NCI-H2196 (cell line): ENCODE measurements at regions not wholly inside any gene's neighbourhood (a gene's known extent, or its start where the extent isn't known, plus 50 kb on each side); places are given as distances from the start of the nearest gene placed in this dataset.

Source experiments
- DNase-seq: peaks from one replicate; lab custom pipeline; 2025; ENCODE audit not compliant: unreplicated experiment; lab: John Stamatoyannopoulos, UW

GRCh38 chr11:69242266-69242920, 51.6 kb upstream of the MYEOV start:
- no peak for DNase-seq

GRCh38 chr11:69243496-69244200, 50.3 kb upstream of the MYEOV start:
- DNase-seq: no peak
